Liver (tissue), 8 donors: ENCODE measurements at regions not wholly inside any gene's neighbourhood (a gene's known extent, or its start where the extent isn't known, plus 50 kb on each side); places are given as distances from the start of the nearest gene placed in this dataset.

Experiments used
- DNase-seq: peaks from one replicate; pipeline ENCODE4 v3.0.0-alpha.2; 2017; ENCODE audit warnings: low spot score
- H3K27ac ChIP-seq, 2 donors: one replicate each; pipeline ENCODE4 v1.7.0; 2013; ENCODE audit warnings: inconsistent platforms in 2 of 2, low read length in 2 of 2, control low read depth in 1 of 2, low read depth in 1 of 2, mild to moderate bottlenecking in 1 of 2
- H3K27me3 ChIP-seq, 4 donors: one replicate each; pipeline versions ENCODE4 v1.6.1 to v1.7.0; 2013; ENCODE audit warnings: low read length in 3 of 4, inconsistent platforms in 1 of 4, mild to moderate bottlenecking in 1 of 4, moderate library complexity in 1 of 4; ENCODE audit not compliant: control insufficient read depth in 4 of 4, insufficient read depth in 4 of 4
- H3K36me3 ChIP-seq, 4 donors: one replicate each; pipeline versions ENCODE4 v1.6.1 to v1.7.0; 2013; ENCODE audit warnings: low read length in 3 of 4, mild to moderate bottlenecking in 3 of 4, low read depth in 1 of 4, moderate library complexity in 1 of 4; ENCODE audit not compliant: control insufficient read depth in 4 of 4, insufficient read depth in 3 of 4
- H3K4me1 ChIP-seq, 4 donors: one replicate each; pipeline versions ENCODE4 v1.6.1 to v1.7.0; 2013; ENCODE audit warnings: low read length in 3 of 4, mild to moderate bottlenecking in 3 of 4, moderate library complexity in 1 of 4; ENCODE audit not compliant: control insufficient read depth in 4 of 4, insufficient read depth in 4 of 4
- H3K4me3 ChIP-seq, 3 donors: one replicate each; pipeline versions ENCODE4 v1.6.1 to v1.7.0; 2013; ENCODE audit warnings: low read length in 3 of 3, control low read depth in 1 of 3, low read depth in 1 of 3, mild to moderate bottlenecking in 1 of 3
- H3K9ac ChIP-seq, 2 donors: one replicate each; pipeline ENCODE4 v1.7.0; 2013; ENCODE audit warnings: low read length in 2 of 2, mild to moderate bottlenecking in 2 of 2, moderate library complexity in 2 of 2, control low read depth in 1 of 2, low read depth in 1 of 2
- H3K9me3 ChIP-seq, 4 donors: one replicate each; pipeline versions ENCODE4 v1.6.1 to v1.7.0; 2013; ENCODE audit warnings: low read length in 3 of 4; ENCODE audit not compliant: control insufficient read depth in 4 of 4
- ATF3 ChIP-seq: IDR thresholded peaks from 2 replicates; pipeline ENCODE4 v1.6.1; 2016; ENCODE audit warnings: antibody characterized with exemption
- CTCF ChIP-seq: fragments of 150-350 bp; IDR thresholded peaks from 2 replicates; pipeline ENCODE4 v1.5.1; 2017; ENCODE audit warnings: improper control_type of control experiment, low read depth, low read length; ENCODE audit not compliant: missing input control
- EGR1 ChIP-seq, 2 donors: IDR thresholded peaks; 2 replicates each; pipeline ENCODE4 v1.6.1; 2016 to 2018; ENCODE audit warnings: antibody characterized with exemption in 2 of 2, low read depth in 2 of 2
- FOXA1 ChIP-seq: IDR thresholded peaks from 2 replicates; pipeline ENCODE4 v1.6.1; 2016; ENCODE audit warnings: antibody characterized with exemption
- FOXA2 ChIP-seq: IDR thresholded peaks from 2 replicates; pipeline ENCODE4 v1.6.1; 2016; ENCODE audit warnings: antibody characterized with exemption
- GABPA ChIP-seq, 2 donors: IDR thresholded peaks in 1 of 2; conservative IDR thresholded peaks in 1 of 2; 2 replicates each; pipeline ENCODE4 v1.6.1; 2016; ENCODE audit warnings: antibody characterized with exemption in 2 of 2, mild to moderate bottlenecking in 1 of 2, moderate library complexity in 1 of 2
- HNF4A ChIP-seq, 2 donors: conservative IDR thresholded peaks; 2 replicates each; pipeline ENCODE4 v1.6.1; 2016; ENCODE audit warnings: antibody characterized with exemption in 2 of 2, mild to moderate bottlenecking in 2 of 2
- HNF4G ChIP-seq: IDR thresholded peaks from 2 replicates; pipeline ENCODE4 v1.6.1; 2016; ENCODE audit warnings: antibody characterized with exemption
- JUND ChIP-seq, 2 donors: IDR thresholded peaks; 2 replicates each; pipeline ENCODE4 v1.6.1; 2016; ENCODE audit warnings: antibody characterized with exemption in 2 of 2
- NR2F2 ChIP-seq: IDR thresholded peaks from 2 replicates; pipeline ENCODE4 v1.6.1; 2016; ENCODE audit warnings: antibody characterized with exemption
- RAD21 ChIP-seq, 2 donors: IDR thresholded peaks; 2 replicates each; pipeline ENCODE4 v1.6.1; 2016; ENCODE audit warnings: antibody characterized with exemption in 2 of 2, mild to moderate bottlenecking in 2 of 2
- REST ChIP-seq: IDR thresholded peaks from 2 replicates; pipeline ENCODE4 v1.6.1; 2016; ENCODE audit warnings: antibody characterized with exemption, mild to moderate bottlenecking
- RXRA ChIP-seq, 2 donors: IDR thresholded peaks; 2 replicates each; pipeline ENCODE4 v1.6.1; 2017 to 2018; ENCODE audit warnings: antibody characterized with exemption in 2 of 2, mild to moderate bottlenecking in 1 of 2
- SP1 ChIP-seq: IDR thresholded peaks from 2 replicates; pipeline ENCODE4 v1.6.1; 2018; ENCODE audit warnings: antibody characterized with exemption, mild to moderate bottlenecking
- TAF1 ChIP-seq: conservative IDR thresholded peaks from 2 replicates; pipeline ENCODE4 v1.6.1; 2016; ENCODE audit warnings: antibody characterized with exemption, mild to moderate bottlenecking
- YY1 ChIP-seq: IDR thresholded peaks from 2 replicates; pipeline ENCODE4 v1.6.1; 2016; ENCODE audit warnings: antibody characterized with exemption, mild to moderate bottlenecking
- WGBS: extraction: QIAGEN DNeasy Blood & Tissue Kit; methylation state at CpG from one replicate; pipeline ENCODE4 v1.1.7; 2013; 5-methylcytosine and 5-hydroxymethylcytosine counted together
- TF ChIP-seq, protein P1 (sequence below): IDR thresholded peaks from 2 replicates; pipeline ENCODE4 v1.6.1; 2016; ENCODE audit warnings: antibody characterized with exemption
- TF ChIP-seq, protein P2 (sequence below): IDR thresholded peaks from 2 replicates; pipeline ENCODE4 v1.6.1; 2016; ENCODE audit warnings: antibody characterized with exemption
- donor health status: healthy.
- donor health status: healthy.
- donor health status: healthy.
- donor health status: healthy.
- donor health status: healthy.

- DNase-seq, result no peak
- Histone ChIP-seq H3K9me3 (peaks cover 0 to 6% (median 3%) of the 10 kb centered on the region in 4 donors), H3K27me3 (no peaks in the 10 kb centered on the region)
Observed at GRCh38 chr1:73326663-73327062, 871.3 kb downstream of the LRRIQ3 start.

GRCh38 chr1:73310797-73311381 is 887.1 kb downstream of the LRRIQ3 start:
- Histone ChIP-seq H3K9me3 (no peaks in the 10 kb centered on the region), H3K9ac (no peak overlapping the region), H3K4me3 (no peak overlapping the region), H3K36me3 (no peaks in the 10 kb centered on the region), H3K27me3 (no peaks in the 10 kb centered on the region), H3K27ac (no peak overlapping the region), H3K4me1 (no peaks in the 10 kb centered on the region)
- 76% methylated on average over 4 of the region's 4 CpGs for WGBS
- TF ChIP-seq SP1 (no peak), EGR1 (IDR thresholded peaks at IDR 0.05; ENCODE audit: low read depth in 2 of 2) (no peak), FOXA1 (no peak), YY1 (no peak), HNF4G (no peak), FOXA2 (no peak), RAD21 (IDR thresholded peaks at IDR 0.05) (no peak), CTCF (no peak), JUND (IDR thresholded peaks at IDR 0.05) (no peak), NR2F2 (no peak), TAF1 (no peak), ATF3 (no peak), RXRA (IDR thresholded peaks at IDR 0.05) (no peak), HNF4A (conservative IDR thresholded peaks at IDR 0.05) (no peak), REST (no peak), GABPA (IDR thresholded peaks at IDR 0.05 in 1 of 2, conservative IDR thresholded peaks at IDR 0.05 in 1 of 2) (no peak)
- TF ChIP-seq, protein P1, sequence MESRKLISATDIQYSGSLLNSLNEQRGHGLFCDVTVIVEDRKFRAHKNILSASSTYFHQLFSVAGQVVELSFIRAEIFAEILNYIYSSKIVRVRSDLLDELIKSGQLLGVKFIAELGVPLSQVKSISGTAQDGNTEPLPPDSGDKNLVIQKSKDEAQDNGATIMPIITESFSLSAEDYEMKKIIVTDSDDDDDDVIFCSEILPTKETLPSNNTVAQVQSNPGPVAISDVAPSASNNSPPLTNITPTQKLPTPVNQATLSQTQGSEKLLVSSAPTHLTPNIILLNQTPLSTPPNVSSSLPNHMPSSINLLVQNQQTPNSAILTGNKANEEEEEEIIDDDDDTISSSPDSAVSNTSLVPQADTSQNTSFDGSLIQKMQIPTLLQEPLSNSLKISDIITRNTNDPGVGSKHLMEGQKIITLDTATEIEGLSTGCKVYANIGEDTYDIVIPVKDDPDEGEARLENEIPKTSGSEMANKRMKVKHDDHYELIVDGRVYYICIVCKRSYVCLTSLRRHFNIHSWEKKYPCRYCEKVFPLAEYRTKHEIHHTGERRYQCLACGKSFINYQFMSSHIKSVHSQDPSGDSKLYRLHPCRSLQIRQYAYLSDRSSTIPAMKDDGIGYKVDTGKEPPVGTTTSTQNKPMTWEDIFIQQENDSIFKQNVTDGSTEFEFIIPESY, result no peak
- TF ChIP-seq, protein P2, sequence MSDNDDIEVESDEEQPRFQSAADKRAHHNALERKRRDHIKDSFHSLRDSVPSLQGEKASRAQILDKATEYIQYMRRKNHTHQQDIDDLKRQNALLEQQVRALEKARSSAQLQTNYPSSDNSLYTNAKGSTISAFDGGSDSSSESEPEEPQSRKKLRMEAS, result no peak
- no peak for DNase-seq

More at GRCh38 chr1:73326663-73327062, 871.3 kb downstream of the LRRIQ3 start:
- H3K4me1 ChIP-seq, result no peaks in the 10 kb centered on the region
- H3K36me3 ChIP-seq, result no peaks in the 10 kb centered on the region
- no peak overlapping the region for H3K4me3 ChIP-seq
- H3K9ac ChIP-seq, result no peak overlapping the region
- no peak for TF ChIP-seq ATF3
- no peak for TF ChIP-seq GABPA (IDR thresholded peaks at IDR 0.05 in 1 of 2, conservative IDR thresholded peaks at IDR 0.05 in 1 of 2)
- no peak for TF ChIP-seq HNF4A (conservative IDR thresholded peaks at IDR 0.05)
- no peak for TF ChIP-seq YY1
- TF ChIP-seq RAD21 (IDR thresholded peaks at IDR 0.05), result no peak
- no peak for TF ChIP-seq JUND (IDR thresholded peaks at IDR 0.05)
- TF ChIP-seq RXRA (IDR thresholded peaks at IDR 0.05), result no peak
- no peak for TF ChIP-seq SP1
- H3K27ac ChIP-seq, result no peak overlapping the region
- 89% methylated on average over 5 of the region's 5 CpGs for WGBS
